ENCODE measurements at regions not wholly inside any gene's neighbourhood (a gene's known extent, or its start where the extent isn't known, plus 50 kb on each side); places are given as distances from the start of the nearest gene placed in this dataset.

- no peak for TF ChIP-seq ELK3 (CRISPR knock-in tag; IDR thresholded peaks at IDR 0.05)
- no peak for TF ChIP-seq ZC3H4 (CRISPR knock-in tag; IDR thresholded peaks at IDR 0.05; ENCODE audit: borderline replicate concordance)
- TF ChIP-seq ZNF224 (CRISPR knock-in tag; IDR thresholded peaks at IDR 0.05), result no peak
- TF ChIP-seq TFAP4 (CRISPR knock-in tag; IDR thresholded peaks at IDR 0.05; ENCODE audit: borderline replicate concordance), result no peak
- no peak for TF ChIP-seq EWSR1 (IDR thresholded peaks at IDR 0.05; ENCODE audit: borderline replicate concordance, low read depth, partially characterized antibody)
- TF ChIP-seq ZNF277 (CRISPR knock-in tag; IDR thresholded peaks at IDR 0.05; ENCODE audit: borderline replicate concordance), result no peak
- TF ChIP-seq ARID1B (IDR thresholded peaks at IDR 0.05), result peak; percentile 73
- peak; percentile 74 for TF ChIP-seq CREM (IDR thresholded peaks at IDR 0.05; ENCODE audit: low read depth)
- no peak for TF ChIP-seq XRCC3 (IDR thresholded peaks at IDR 0.05)
- TF ChIP-seq ZNF12 (CRISPR knock-in tag; IDR thresholded peaks at IDR 0.05), result no peak
- no peak for TF ChIP-seq BRD9 (IDR thresholded peaks at IDR 0.05; ENCODE audit: low read depth, partially characterized antibody)
- no peak for TF ChIP-seq ZBTB26 (CRISPR knock-in tag; IDR thresholded peaks at IDR 0.05)
- peak; percentile 86 for TF ChIP-seq FOSL1 (tag; conservative IDR thresholded peaks at IDR 0.05)
- peak; percentile 26; the same call in 1 of the 2 replicates for TF ChIP-seq USF2 (CRISPR knock-in tag; IDR thresholded peaks at IDR 0.05)
- TF ChIP-seq KAT7 (CRISPR knock-in tag; IDR thresholded peaks at IDR 0.05; ENCODE audit: borderline replicate concordance), result no peak
- peak; percentile 39; the same call in 1 of the 2 replicates for TF ChIP-seq TCF3 (CRISPR knock-in tag; IDR thresholded peaks at IDR 0.05)
- TF ChIP-seq SP2 (IDR thresholded peaks at IDR 0.05; ENCODE audit: extremely low read depth, low read depth, low read length, poor library complexity, severe bottlenecking), result no peak
- no peak for TF ChIP-seq NEUROD1 (IDR thresholded peaks at IDR 0.05; ENCODE audit: borderline replicate concordance, low read depth, low read length, partially characterized antibody)
- no peak for TF ChIP-seq EHMT2 (IDR thresholded peaks at IDR 0.05)
- no peak for TF ChIP-seq POLR2B (IDR thresholded peaks at IDR 0.05; ENCODE audit: low read depth, partially characterized antibody)
- TF ChIP-seq CAMTA2 (CRISPR knock-in tag; conservative IDR thresholded peaks at IDR 0.05), result no peak
- no peak for TF ChIP-seq YBX1 (IDR thresholded peaks at IDR 0.05)
Measured at GRCh38 chr4:23333946-23334878, 555.6 kb downstream of the PPARGC1A start (continued).

Measured in K562 (cell line).